Fibroblast of the aortic adventitia (primary cell): ENCODE measurements at regions not wholly inside any gene's neighbourhood (a gene's known extent, or its start where the extent isn't known, plus 50 kb on each side); places are given as distances from the start of the nearest gene placed in this dataset.

Source experiments
- DNase-seq: peaks from one replicate; pipeline ENCODE4 v3.0.0-alpha.2; 2010; ENCODE audit warnings: low read depth
- H3K4me3 ChIP-seq: 2 replicates; pipeline ENCODE4 v1.5.1; 2011; ENCODE audit warnings: low read depth, mild to moderate bottlenecking, control low read depth, low read length, moderate library complexity
- TF ChIP-seq, protein P1 (sequence below): IDR thresholded peaks from 2 replicates; pipeline ENCODE4 v1.5.1; 2011; ENCODE audit warnings: mild to moderate bottlenecking, low read length, control low read depth, inconsistent platforms; ENCODE audit not compliant: insufficient read depth

GRCh38 chr6:112780498-112781096, 433.5 kb downstream of the RFPL4B start:
- no peak overlapping the region for H3K4me3 ChIP-seq
- DNase-seq = peak; percentile 90
- TF ChIP-seq, protein P1, sequence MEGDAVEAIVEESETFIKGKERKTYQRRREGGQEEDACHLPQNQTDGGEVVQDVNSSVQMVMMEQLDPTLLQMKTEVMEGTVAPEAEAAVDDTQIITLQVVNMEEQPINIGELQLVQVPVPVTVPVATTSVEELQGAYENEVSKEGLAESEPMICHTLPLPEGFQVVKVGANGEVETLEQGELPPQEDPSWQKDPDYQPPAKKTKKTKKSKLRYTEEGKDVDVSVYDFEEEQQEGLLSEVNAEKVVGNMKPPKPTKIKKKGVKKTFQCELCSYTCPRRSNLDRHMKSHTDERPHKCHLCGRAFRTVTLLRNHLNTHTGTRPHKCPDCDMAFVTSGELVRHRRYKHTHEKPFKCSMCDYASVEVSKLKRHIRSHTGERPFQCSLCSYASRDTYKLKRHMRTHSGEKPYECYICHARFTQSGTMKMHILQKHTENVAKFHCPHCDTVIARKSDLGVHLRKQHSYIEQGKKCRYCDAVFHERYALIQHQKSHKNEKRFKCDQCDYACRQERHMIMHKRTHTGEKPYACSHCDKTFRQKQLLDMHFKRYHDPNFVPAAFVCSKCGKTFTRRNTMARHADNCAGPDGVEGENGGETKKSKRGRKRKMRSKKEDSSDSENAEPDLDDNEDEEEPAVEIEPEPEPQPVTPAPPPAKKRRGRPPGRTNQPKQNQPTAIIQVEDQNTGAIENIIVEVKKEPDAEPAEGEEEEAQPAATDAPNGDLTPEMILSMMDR = peak; percentile 73

- H3K4me3 ChIP-seq = no peak overlapping the region
- TF ChIP-seq, protein P1 = no peak
- peak; percentile 35 for DNase-seq
These were observed 434.1 kb downstream of the RFPL4B start for GRCh38 chr6:112781241-112781640.

- DNase-seq = no peak
- TF ChIP-seq, protein P1 = no peak
- no peak overlapping the region for H3K4me3 ChIP-seq
These were observed 438.3 kb downstream of the RFPL4B start for GRCh38 chr6:112785408-112785807.

DNA sequence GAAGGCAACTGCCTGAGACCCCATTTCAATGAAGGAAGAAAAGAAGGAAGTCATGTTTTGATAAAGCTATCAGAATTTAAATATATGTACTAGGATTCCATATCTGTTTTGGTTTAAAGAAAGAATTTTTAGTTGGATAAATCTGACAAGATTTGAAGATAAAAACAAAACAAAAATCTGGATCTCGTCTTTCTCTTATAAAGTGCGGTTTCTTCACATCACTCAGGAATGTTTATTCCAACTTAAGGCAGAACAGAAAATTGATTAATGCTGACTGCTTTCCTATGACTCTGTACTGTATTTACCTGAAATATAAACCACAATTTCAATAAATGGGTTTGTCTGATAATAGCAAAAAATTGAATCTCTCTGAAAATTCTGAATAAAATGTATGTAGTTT, 439.7 kb downstream of the RFPL4B start:
- DNase-seq = peak; percentile 4

DNA sequence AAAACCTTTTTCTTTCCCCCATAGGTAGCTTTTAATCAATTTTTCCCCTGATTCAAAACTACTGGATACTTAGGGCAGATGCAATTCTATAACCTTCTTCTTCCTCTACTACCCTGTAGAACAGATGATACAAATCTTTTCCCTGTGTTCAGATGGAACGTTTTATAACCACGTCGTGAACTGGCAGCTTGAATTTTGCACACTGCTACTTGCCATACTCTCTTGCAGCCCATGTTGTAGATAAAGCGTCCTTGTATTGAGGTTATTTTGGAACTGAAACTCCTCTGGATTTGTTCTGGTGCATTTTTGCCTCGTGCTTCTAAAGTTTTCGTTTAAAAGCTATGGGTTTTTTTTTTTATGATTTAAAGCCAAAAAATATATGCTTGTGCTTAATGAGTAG, 440.2 kb downstream of the RFPL4B start:
- no peak overlapping the region for H3K4me3 ChIP-seq
- TF ChIP-seq, protein P1 = no peak
- DNase-seq = no peak

More for the DNA sequence above, 439.7 kb downstream of the RFPL4B start:
- H3K4me3 ChIP-seq = no peak overlapping the region
- TF ChIP-seq, protein P1 = no peak

- TF ChIP-seq, protein P1 = no peak
- no peak overlapping the region for H3K4me3 ChIP-seq
- no peak for DNase-seq
These were observed 448.2 kb downstream of the RFPL4B start for GRCh38 chr6:112795316-112795715.

- DNase-seq = no peak
- no peak overlapping the region for H3K4me3 ChIP-seq
- TF ChIP-seq, protein P1 = no peak
These were observed 449.6 kb downstream of the RFPL4B start for GRCh38 chr6:112796712-112797111.
